H1 (cell line): ENCODE measurements at regions not wholly inside any gene's neighbourhood (a gene's known extent, or its start where the extent isn't known, plus 50 kb on each side); places are given as distances from the start of the nearest gene placed in this dataset.
A peak's percentile ranks its signal among the peaks of the same experiment; 100 is the strongest.

Experiments
- CTCF ChIA-PET: fragments of 300-600 bp; sonication (Branson Sonifier 250); formaldehyde crosslinking; loops from one replicate; lab custom pipeline; 2021; ENCODE audit not compliant: partially characterized antibody; lab: Charles Lee
- POLR2A ChIA-PET: fragments of 300-600 bp; sonication (Branson Sonifier 250); formaldehyde crosslinking; loops from one replicate; lab custom pipeline; 2021; ENCODE audit warnings: inconsistent platforms; ENCODE audit not compliant: partially characterized antibody; lab: Charles Lee
- DNase-seq, 2 experiments: peaks; one replicate each; pipeline versions ENCODE4 v3.0.0 to v3.0.0-alpha.2; 2010 to 2022; ENCODE audit warnings: low spot score in 2 of 2, low read depth in 1 of 2, mixed read lengths in 1 of 2
- FAIRE-seq: peaks from 2 replicates; lab custom pipeline; 2011; peaks lifted over from hg19 to GRCh38; lab: Jason Lieb, UNC
- H2AFZ ChIP-seq: 2 replicates; pipeline ENCODE4 v1.8.1; 2012; ENCODE audit warnings: low read length, inconsistent platforms
- H2AK5ac ChIP-seq: 2 replicates; pipeline ENCODE4 v1.6.1; 2013; ENCODE audit warnings: low read depth, low read length
- H2BK120ac ChIP-seq: replicated peaks from 2 replicates; pipeline ENCODE3; 2013; ENCODE audit warnings: low read depth, low read length, inconsistent platforms
- H2BK12ac ChIP-seq: 2 replicates; pipeline ENCODE4 v1.6.1; 2013; ENCODE audit warnings: low read depth, low read length
- H2BK15ac ChIP-seq: 2 replicates; pipeline ENCODE4 v1.6.1; 2013; ENCODE audit warnings: low read length
- H2BK20ac ChIP-seq: 2 replicates; pipeline ENCODE4 v1.6.1; 2013; ENCODE audit warnings: low read length
- H2BK5ac ChIP-seq: 2 replicates; pipeline ENCODE4 v1.6.1; 2013; ENCODE audit warnings: low read depth, low read length
- H3K14ac ChIP-seq: 2 replicates; pipeline ENCODE4 v1.6.1; 2013; ENCODE audit warnings: inconsistent platforms; ENCODE audit not compliant: insufficient read length
- H3K18ac ChIP-seq: 2 replicates; pipeline ENCODE4 v1.6.1; 2013; ENCODE audit warnings: low read length; ENCODE audit errors: extremely low read depth
- H3K23ac ChIP-seq: 2 replicates; pipeline ENCODE4 v1.6.1; 2013; ENCODE audit warnings: inconsistent platforms; ENCODE audit not compliant: insufficient read length
- H3K23me2 ChIP-seq: 2 replicates; pipeline ENCODE4 v1.6.1; 2013; ENCODE audit warnings: low read depth, low read length
- H3K27ac ChIP-seq: 2 replicates; pipeline ENCODE4 v1.6.1; 2011; ENCODE audit warnings: low read depth, low read length, inconsistent platforms
- H3K27me3 ChIP-seq, 4 experiments: replicated peaks in 1 of 4; 1 replicate in 1 of 4; 2 replicates in 3 of 4; pipeline versions ENCODE4 v1.6.1 to v1.8.1; 2011 to 2013; ENCODE audit warnings: low read length in 3 of 4, mild to moderate bottlenecking in 3 of 4, inconsistent platforms in 2 of 4, mixed read lengths in 2 of 4, moderate library complexity in 1 of 4; ENCODE audit not compliant: control insufficient read depth in 3 of 4, insufficient read depth in 3 of 4; ENCODE audit errors: extremely low read depth in 1 of 4
- H3K36me3 ChIP-seq, 4 experiments: 2 replicates each; pipeline versions ENCODE4 v1.6.1 to v1.8.1; 2011 to 2013; ENCODE audit warnings: mild to moderate bottlenecking in 4 of 4, low read length in 3 of 4, moderate library complexity in 2 of 4, control low read depth in 1 of 4, inconsistent platforms in 1 of 4; ENCODE audit not compliant: insufficient read depth in 4 of 4, control insufficient read depth in 2 of 4
- H3K4ac ChIP-seq: replicated peaks from 2 replicates; pipeline ENCODE3; 2013; ENCODE audit warnings: low read length, low read depth, mixed read lengths, inconsistent platforms; ENCODE audit not compliant: insufficient read length
- H3K4me1 ChIP-seq, 4 experiments: replicated peaks in 1 of 4; 1 replicate in 1 of 4; 2 replicates in 3 of 4; pipeline versions ENCODE4 v1.6.1 to v1.8.1; 2011 to 2013; ENCODE audit warnings: low read length in 3 of 4, inconsistent platforms in 2 of 4, mixed read lengths in 1 of 4; ENCODE audit not compliant: insufficient read depth in 4 of 4, control insufficient read depth in 3 of 4
- H3K4me2 ChIP-seq, 2 experiments: 2 replicates each; pipeline versions ENCODE4 v1.6.1 to v1.8.1; 2011 to 2013; ENCODE audit warnings: low read depth in 2 of 2, low read length in 2 of 2, control low read depth in 1 of 2, inconsistent platforms in 1 of 2, mild to moderate bottlenecking in 1 of 2; ENCODE audit not compliant: insufficient read depth in 1 of 2
- H3K4me3 ChIP-seq, 4 experiments: fragments of 200-600, 300-600 bp in 1 of 4; sonication (generic), shearing (Covaris generic), sonication (Bioruptor Twin) in 1 of 4; 2 replicates each; pipeline versions ENCODE4 v1.5.1 to v1.8.1; 2011 to 2016; ENCODE audit warnings: low read length in 4 of 4, low read depth in 3 of 4, control low read depth in 2 of 4, inconsistent platforms in 2 of 4, mild to moderate bottlenecking in 2 of 4, mixed read lengths in 1 of 4, moderate library complexity in 1 of 4; ENCODE audit not compliant: insufficient read depth in 2 of 4; ENCODE audit errors: extremely low read depth in 1 of 4
- H3K56ac ChIP-seq: replicated peaks from 2 replicates; pipeline ENCODE3; 2013; ENCODE audit warnings: low read depth, mild to moderate bottlenecking, mixed read lengths, low read length, inconsistent platforms; ENCODE audit not compliant: insufficient read length
- H3K79me1 ChIP-seq: 2 replicates; pipeline ENCODE4 v1.6.1; 2013; ENCODE audit warnings: low read depth, low read length, control low read depth
- H3K79me2 ChIP-seq, 2 experiments: 2 replicates each; pipeline versions ENCODE4 v1.6.1 to v1.8.1; 2012 to 2013; ENCODE audit warnings: low read length in 2 of 2, mild to moderate bottlenecking in 2 of 2, inconsistent platforms in 1 of 2; ENCODE audit not compliant: insufficient read depth in 2 of 2, control insufficient read depth in 1 of 2
- H3K9ac ChIP-seq, 4 experiments: replicated peaks in 1 of 4; 1 replicate in 1 of 4; 2 replicates in 3 of 4; pipeline versions ENCODE4 v1.6.1 to v1.8.1; 2011 to 2013; ENCODE audit warnings: low read depth in 3 of 4, low read length in 3 of 4, control low read depth in 2 of 4, mild to moderate bottlenecking in 2 of 4, moderate library complexity in 2 of 4, inconsistent platforms in 1 of 4; ENCODE audit errors: extremely low read depth in 1 of 4
- H3K9me3 ChIP-seq, 2 experiments: 2 replicates each; pipeline versions ENCODE4 v1.6.1 to v1.8.1; 2012 to 2013; ENCODE audit warnings: mild to moderate bottlenecking in 2 of 2, moderate library complexity in 2 of 2, control low read depth in 1 of 2, inconsistent platforms in 1 of 2, low read depth in 1 of 2, low read length in 1 of 2, mixed read lengths in 1 of 2; ENCODE audit not compliant: insufficient read depth in 2 of 2
- H4K20me1 ChIP-seq, 2 experiments: replicated peaks in 1 of 2; 2 replicates each; pipeline versions ENCODE3 to v1.8.1; 2011 to 2013; ENCODE audit warnings: inconsistent platforms in 2 of 2, low read length in 2 of 2, mild to moderate bottlenecking in 1 of 2; ENCODE audit not compliant: insufficient read depth in 2 of 2, control insufficient read depth in 1 of 2
- H4K5ac ChIP-seq: 2 replicates; pipeline ENCODE4 v1.6.1; 2013; ENCODE audit warnings: low read length, low read depth, mixed read lengths, inconsistent platforms; ENCODE audit not compliant: insufficient read length
- H4K8ac ChIP-seq: 2 replicates; pipeline ENCODE4 v1.8.0; 2013; ENCODE audit warnings: mild to moderate bottlenecking, moderate library complexity, low read length, inconsistent platforms; ENCODE audit not compliant: insufficient read depth; ENCODE audit errors: extremely low read depth
- H4K91ac ChIP-seq: replicated peaks from 2 replicates; pipeline ENCODE3; 2013; ENCODE audit warnings: low read length, mixed read lengths, inconsistent platforms; ENCODE audit not compliant: insufficient read length
- BCL11A ChIP-seq, 2 experiments: IDR thresholded peaks; one replicate each; pipeline ENCODE4 v1.6.1; 2011; ENCODE audit warnings: low read depth in 2 of 2, low read length in 2 of 2, mild to moderate bottlenecking in 2 of 2
- FOSL1 ChIP-seq: IDR thresholded peaks from 2 replicates; pipeline ENCODE4 v1.6.1; 2011; ENCODE audit warnings: mild to moderate bottlenecking, low read depth, low read length, moderate library complexity; ENCODE audit not compliant: insufficient read depth
- HDAC2 ChIP-seq, 2 experiments: fragments of 300-600 bp in 1 of 2; sonication (generic) in 1 of 2; IDR thresholded peaks; 2 replicates each; pipeline ENCODE4 v1.6.1; 2011 to 2012; ENCODE audit warnings: low read depth in 2 of 2, low read length in 2 of 2, mild to moderate bottlenecking in 2 of 2, moderate library complexity in 2 of 2, borderline replicate concordance in 1 of 2, inconsistent platforms in 1 of 2
- JUND ChIP-seq: IDR thresholded peaks from 2 replicates; pipeline ENCODE4 v1.6.1; 2011; ENCODE audit warnings: mild to moderate bottlenecking, improper control_type of control experiment, low read length
- NRF1 ChIP-seq: IDR thresholded peaks from 2 replicates; pipeline ENCODE4 v1.6.1; 2011; ENCODE audit warnings: mild to moderate bottlenecking, low read depth, low read length, improper control_type of control experiment
- PHF8 ChIP-seq: fragments of 200-600 bp; sonication (generic); conservative IDR thresholded peaks from 2 replicates; pipeline ENCODE4 v1.7.1; 2012; ENCODE audit warnings: low read depth, mild to moderate bottlenecking, inconsistent platforms, low read length, moderate library complexity
- POLR2A ChIP-seq, 2 experiments: IDR thresholded peaks; 1 replicate in 1 of 2; 2 replicates in 1 of 2; pipeline ENCODE4 v1.6.1; 2011; ENCODE audit warnings: low read depth in 2 of 2, low read length in 2 of 2, mild to moderate bottlenecking in 2 of 2; ENCODE audit errors: control extremely low read depth in 1 of 2
- RXRA ChIP-seq: IDR thresholded peaks from 2 replicates; pipeline ENCODE4 v1.6.1; 2011; ENCODE audit warnings: low read depth, mild to moderate bottlenecking, low read length, moderate library complexity; ENCODE audit not compliant: insufficient read depth
- SIN3A ChIP-seq, 2 experiments: IDR thresholded peaks in 1 of 2; conservative IDR thresholded peaks in 1 of 2; 2 replicates each; pipeline ENCODE4 v1.6.1; 2011 to 2012; ENCODE audit warnings: low read length in 2 of 2, improper control_type of control experiment in 1 of 2, low read depth in 1 of 2, mild to moderate bottlenecking in 1 of 2
- SRF ChIP-seq: IDR thresholded peaks from 2 replicates; pipeline ENCODE4 v1.6.1; 2011; ENCODE audit warnings: mild to moderate bottlenecking, low read depth, low read length, moderate library complexity
- TAF1 ChIP-seq: IDR thresholded peaks from 2 replicates; pipeline ENCODE4 v1.6.1; 2011; ENCODE audit warnings: mild to moderate bottlenecking, low read depth, low read length
- TBP ChIP-seq: IDR thresholded peaks from 2 replicates; pipeline ENCODE4 v1.6.1; 2011; ENCODE audit warnings: low read depth, low read length, improper control_type of control experiment
- ZNF274 ChIP-seq: IDR thresholded peaks from 2 replicates; pipeline ENCODE4 v1.7.0; 2012; ENCODE audit warnings: low read length, borderline replicate concordance; ENCODE audit errors: extremely low read depth
- WGBS, 2 experiments: shearing (Covaris generic) in 1 of 2; methylation state at CpG; one replicate each; pipeline versions ENCODE4 v1.1.6 to v1.1.7; 2013 to 2015; ENCODE audit warnings: low lambda C conversion rate in 2 of 2, mixed read lengths in 2 of 2, inconsistent platforms in 1 of 2, low coverage in 1 of 2, missing lambda C conversion rate in 1 of 2; ENCODE audit not compliant: insufficient replicate concordance in 2 of 2, insufficient coverage in 1 of 2, insufficient read length in 1 of 2; ENCODE audit errors: extremely low coverage in 1 of 2, missing lambda C conversion rate in 1 of 2; 5-methylcytosine and 5-hydroxymethylcytosine counted together

DNA sequence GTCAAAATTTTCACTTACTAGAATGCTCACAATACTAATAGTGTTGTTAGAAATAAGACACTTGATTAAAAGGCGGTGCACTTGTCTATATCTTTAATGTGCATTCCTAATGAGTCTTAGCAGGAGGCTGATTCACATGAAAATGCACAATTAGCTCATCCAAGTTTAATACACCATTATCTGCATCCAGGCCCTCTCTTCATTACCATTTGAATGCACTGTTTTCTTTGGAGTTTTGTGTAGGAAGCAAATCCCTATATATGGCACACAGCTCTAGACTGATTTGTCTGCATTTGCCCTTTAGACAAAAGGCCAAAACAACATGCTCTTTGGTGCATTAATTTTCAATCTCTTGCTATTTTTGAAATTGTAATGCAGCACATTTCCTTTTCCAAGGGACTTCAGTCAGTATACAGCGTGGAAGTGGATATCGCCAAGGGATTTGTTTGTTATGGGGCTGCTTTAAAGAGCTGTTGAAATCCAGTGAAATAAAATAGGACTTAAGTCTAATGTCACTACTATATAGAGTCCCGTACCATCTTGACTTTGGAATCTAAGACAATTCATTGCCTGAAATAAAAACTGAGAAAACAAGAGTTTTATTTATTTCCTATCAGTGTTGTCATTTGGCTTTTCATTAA lies 257.6 kb upstream of the CPHXL start:
- CTCF ChIA-PET: interaction anchor here (0.7 kb wide), 1 partner anchor 247 kb away, joined by 4 read pairs; no protein-coding TSS in a partner anchor
- Histone ChIP-seq H3K4me3 (0 out of 8 replicates have a peak overlapping the region, but pooled peaks of 1 of the 4 experiments have one; percentile 3), H3K4me1 (peaks cover 0 to 5% (median 2%) of the 10 kb centered on the region in 4 experiments; a peak in 2 of 7 replicates), H2BK5ac (no peak overlapping the region), H3K9ac (peak overlapping the region in 1 of 4 experiments; percentile 34; a peak in 1 of 7 replicates), H4K20me1 (no peaks in the 10 kb centered on the region), H3K4ac (no peak overlapping the region), H4K5ac (no peak overlapping the region), H3K9me3 (no peaks in the 10 kb centered on the region), H3K27me3 (peaks cover 0 to 7% (median 0%) of the 10 kb centered on the region in 4 experiments; a peak in 4 of 7 replicates), H3K18ac (no peak overlapping the region), H3K36me3 (no peaks in the 10 kb centered on the region), H2AK5ac (no peak overlapping the region), H3K23ac (no peak overlapping the region), H2BK120ac (no peak overlapping the region), H2AFZ (no peak overlapping the region), H3K79me2 (no peaks in the 10 kb centered on the region), H3K14ac (no peak overlapping the region), H3K79me1 (no peaks in the 10 kb centered on the region), H3K23me2 (no peaks in the 10 kb centered on the region), H2BK15ac (no peak overlapping the region), H4K91ac (no peak overlapping the region), H3K27ac (no peak overlapping the region), H3K56ac (no peak overlapping the region), H4K8ac (no peak overlapping the region), H3K4me2 (0 out of 4 replicates have a peak overlapping the region, but pooled peaks of 1 of the 2 experiments have one; percentile 10), H2BK20ac (no peak overlapping the region), H2BK12ac (no peak overlapping the region)
- no peak for DNase-seq
- 38% methylated on average over 4 of the region's 4 CpGs; no CpG with 5 or more reads in 1 of the 2 experiments for WGBS, 2 experiments
- POLR2A ChIA-PET: no interaction called here
- FAIRE-seq: peak; percentile 28
- no peak for TF ChIP-seq HDAC2 (IDR thresholded peaks at IDR 0.05; ENCODE audit: borderline replicate concordance in 1 of 2, low read depth in 2 of 2, low read length in 2 of 2)
- no peak for TF ChIP-seq JUND
- no peak for TF ChIP-seq PHF8
- TF ChIP-seq SRF: no peak
- TF ChIP-seq ZNF274: no peak
- no peak for TF ChIP-seq NRF1
- no peak for TF ChIP-seq RXRA
- TF ChIP-seq SIN3A (conservative IDR thresholded peaks at IDR 0.05 in 1 of 2, IDR thresholded peaks at IDR 0.05 in 1 of 2; ENCODE audit: low read depth in 1 of 2, low read length in 2 of 2): no peak
- no peak for TF ChIP-seq FOSL1
- TF ChIP-seq TAF1: no peak
- no peak for TF ChIP-seq BCL11A (IDR thresholded peaks at IDR 0.05; ENCODE audit: low read depth in 2 of 2, low read length in 2 of 2)
- no peak for TF ChIP-seq TBP
- no peak for TF ChIP-seq POLR2A (IDR thresholded peaks at IDR 0.05; ENCODE audit: control extremely low read depth in 1 of 2, low read depth in 2 of 2, low read length in 2 of 2)
